AG09309 (cell line): ENCODE measurements at regions not wholly inside any gene's neighbourhood (a gene's known extent, or its start where the extent isn't known, plus 50 kb on each side); places are given as distances from the start of the nearest gene placed in this dataset.
"Not testable (repeated sequence)": the region's sequence is repeated elsewhere in the genome, so short reads cannot be mapped to it uniquely, and the experiment has no call there.

ENCODE experiments used
- DNase-seq: peaks from one replicate; pipeline ENCODE4 v3.0.0-alpha.2; 2010; ENCODE audit warnings: low read depth
- H3K4me3 ChIP-seq: 2 replicates; pipeline ENCODE4 v1.5.1; 2011; ENCODE audit warnings: mild to moderate bottlenecking, low read depth, low read length, moderate library complexity; ENCODE audit not compliant: control insufficient read depth
- CTCF ChIP-seq: IDR thresholded peaks from 2 replicates; pipeline ENCODE4 v1.5.1; 2011; ENCODE audit warnings: mild to moderate bottlenecking, low read depth, low read length, inconsistent platforms; ENCODE audit not compliant: insufficient read depth, control insufficient read depth; ENCODE audit errors: missing control alignments

- TF ChIP-seq CTCF: no peak
- no peak overlapping the region for H3K4me3 ChIP-seq
- DNase-seq: no peak
These were observed 81.8 kb upstream of the SLC24A3 start for GRCh38 chr20:19130613-19130984.

- no peak overlapping the region for H3K4me3 ChIP-seq
These were observed 74.8 kb upstream of the SLC24A3 start for GRCh38 chr20:19137641-19138040.

GRCh38 chr20:19138758-19139157 lies 73.7 kb upstream of the SLC24A3 start:
- no peak overlapping the region for H3K4me3 ChIP-seq
- no peak for TF ChIP-seq CTCF
- DNase-seq: no peak

More at GRCh38 chr20:19137641-19138040, 74.8 kb upstream of the SLC24A3 start:
- TF ChIP-seq CTCF: no peak
- no peak for DNase-seq

GRCh38 chr20:19139584-19139983 lies 72.9 kb upstream of the SLC24A3 start:
- not testable (repeated sequence) for DNase-seq, H3K4me3 ChIP-seq

GRCh38 chr20:19141998-19142397 lies 70.4 kb upstream of the SLC24A3 start:
- no peak overlapping the region for H3K4me3 ChIP-seq
- TF ChIP-seq CTCF: no peak
- no peak for DNase-seq

- no peak overlapping the region for H3K4me3 ChIP-seq
- no peak for DNase-seq
- TF ChIP-seq CTCF: no peak
These were observed 68.6 kb upstream of the SLC24A3 start for GRCh38 chr20:19143890-19144289.

- no peak for DNase-seq
- no peak for TF ChIP-seq CTCF
- no peak overlapping the region for H3K4me3 ChIP-seq
These were observed 51.1 kb upstream of the SLC24A3 start for GRCh38 chr20:19161336-19161735.
